ENCODE measurements at regions not wholly inside any gene's neighbourhood (a gene's known extent, or its start where the extent isn't known, plus 50 kb on each side); places are given as distances from the start of the nearest gene placed in this dataset.

GRCh38 chr11:114959953-114960505 lies 281.7 kb downstream of the NXPE2 start:
- TF ChIP-seq CTCF (IDR thresholded peaks at IDR 0.05) (no peak), POLR2A (IDR thresholded peaks at IDR 0.05) (no peak)

Measured in adrenal gland (tissue), 5 donors.